RCC 7860 (cell line): ENCODE measurements at regions not wholly inside any gene's neighbourhood (a gene's known extent, or its start where the extent isn't known, plus 50 kb on each side); places are given as distances from the start of the nearest gene placed in this dataset.
A peak's percentile ranks its signal among the peaks of the same experiment; 100 is the strongest.
"Not testable (repeated sequence)": the region's sequence is repeated elsewhere in the genome, so short reads cannot be mapped to it uniquely, and the experiment has no call there.

ENCODE experiments used
- DNase-seq: peaks from one replicate; pipeline ENCODE4 v3.0.0-alpha.2; 2015; ENCODE audit warnings: low spot score
- FAIRE-seq: peaks from 2 replicates; lab custom pipeline; 2012; peaks lifted over from hg19 to GRCh38; lab: Jason Lieb, UNC

GRCh38 chr5:57665146-57665936 lies 182.7 kb upstream of the ACTBL2 start:
- DNase-seq (no peak), FAIRE-seq (no peak)

GRCh38 chr5:57664700-57665099 lies 182.1 kb upstream of the ACTBL2 start:
- FAIRE-seq = no peak
- DNase-seq = no peak

DNA sequence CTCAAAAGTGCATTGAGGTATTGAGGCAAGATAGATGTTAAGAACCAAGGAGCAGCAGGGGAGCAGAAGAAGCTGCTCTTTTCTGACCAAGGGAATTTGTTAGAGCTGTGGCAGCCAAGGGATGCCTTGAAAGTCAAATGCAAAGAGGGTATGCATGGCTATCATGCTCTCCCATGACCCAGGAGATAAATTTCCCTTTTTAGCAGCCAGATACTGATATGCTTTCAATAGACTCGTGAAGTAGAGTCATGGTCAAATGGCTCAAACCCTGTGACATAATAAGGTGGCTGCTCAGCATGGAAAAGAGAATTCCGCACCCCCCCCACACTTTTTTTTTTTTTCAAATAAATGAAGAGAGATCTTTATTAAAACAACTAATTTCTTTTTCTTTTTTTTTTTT lies 180.9 kb upstream of the ACTBL2 start:
- DNase-seq (no peak), FAIRE-seq (no peak)

DNA sequence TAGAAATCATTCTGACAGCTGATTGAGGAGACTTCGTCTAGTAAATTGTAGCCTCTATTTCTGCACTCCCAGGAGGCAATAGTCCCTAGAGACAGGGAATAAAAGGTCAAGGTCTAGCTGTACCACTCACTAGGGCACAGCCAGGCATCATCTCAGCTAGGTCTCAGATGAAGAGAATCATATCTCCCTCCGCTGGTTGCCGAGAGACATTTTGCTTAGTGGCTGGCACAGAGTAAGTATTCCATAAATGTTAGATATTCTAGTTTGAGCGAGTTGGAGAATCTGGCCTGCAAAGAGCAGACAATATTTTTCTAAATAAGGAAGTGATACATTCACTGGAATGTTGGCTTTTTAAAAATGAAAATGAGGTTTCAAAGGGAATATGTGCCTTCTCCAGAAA lies 180.4 kb upstream of the ACTBL2 start:
- FAIRE-seq = no peak

GRCh38 chr5:57659886-57660285 lies 177.3 kb upstream of the ACTBL2 start:
- DNase-seq (no peak), FAIRE-seq (no peak)

More for the DNA sequence above, 180.4 kb upstream of the ACTBL2 start:
- DNase-seq = no peak

DNA sequence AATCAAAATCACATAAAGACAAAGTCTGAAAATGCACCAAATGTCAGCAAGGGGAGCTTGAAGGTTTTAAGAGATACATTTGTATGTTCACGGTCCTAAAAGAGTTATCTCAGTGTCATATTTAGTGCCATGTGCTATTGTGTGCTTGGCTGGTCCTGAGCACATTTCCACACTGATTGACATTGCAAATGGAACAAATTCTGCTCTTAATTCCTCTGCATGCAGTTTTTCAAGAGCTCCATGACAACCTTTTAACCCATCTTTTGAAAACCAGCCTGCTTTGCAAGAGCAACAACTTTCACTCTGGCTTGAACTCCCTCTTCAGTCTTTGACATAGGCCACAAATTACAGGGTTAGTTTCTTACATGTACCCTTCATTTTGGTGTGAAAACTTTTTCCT lies 175.4 kb upstream of the ACTBL2 start:
- no peak for DNase-seq
- no peak for FAIRE-seq

DNA sequence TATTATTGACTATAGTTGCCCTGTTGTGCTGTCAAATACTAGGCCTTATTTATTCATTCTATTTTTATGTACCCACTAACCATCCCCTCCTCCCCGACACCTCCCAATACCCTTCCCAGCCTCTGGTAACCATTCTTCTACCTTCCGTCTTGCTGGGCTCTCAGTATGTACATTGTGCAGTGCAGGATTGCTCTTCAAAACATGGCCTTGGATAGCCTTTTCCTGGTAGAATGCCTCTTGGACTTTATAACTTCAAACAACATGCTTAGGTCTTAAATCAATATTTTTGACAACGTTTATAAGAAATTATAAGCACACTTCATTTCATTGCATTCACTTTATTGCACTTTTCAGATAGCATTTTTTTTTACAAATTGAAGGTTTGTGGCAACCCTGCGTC lies 172.6 kb upstream of the ACTBL2 start:
- DNase-seq = no peak
- FAIRE-seq = no peak

DNA sequence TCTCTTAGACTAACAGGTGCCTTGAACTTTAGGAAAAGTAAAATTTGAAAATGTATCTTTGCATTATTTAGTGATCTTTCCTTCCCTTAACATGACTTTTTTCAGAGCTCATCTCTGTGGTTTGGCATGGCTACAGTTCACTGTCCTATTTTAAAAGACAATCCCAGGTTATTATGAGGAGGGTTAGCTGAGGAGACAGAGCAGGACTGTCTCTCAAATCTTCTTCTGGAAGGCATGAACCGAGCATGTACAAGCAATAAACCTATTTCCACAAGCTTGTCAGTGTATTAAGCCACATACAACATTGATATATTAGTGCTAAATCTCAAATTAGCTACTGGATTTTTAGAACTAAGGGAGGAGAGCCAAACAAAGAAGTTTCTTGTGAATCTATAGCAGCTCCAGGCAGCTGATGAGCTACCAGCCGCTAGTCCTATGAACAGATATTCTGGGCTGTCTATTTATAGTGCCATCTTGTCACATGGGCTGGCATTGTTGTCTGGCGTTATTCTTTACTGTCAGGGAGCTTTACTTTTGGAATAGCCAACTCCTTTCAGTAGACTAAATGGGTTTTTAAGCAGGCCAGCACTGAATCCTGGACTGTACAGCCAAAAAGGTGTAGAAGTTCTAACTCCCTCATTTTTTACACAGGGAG lies 171.2 kb upstream of the ACTBL2 start:
- FAIRE-seq = no peak

DNA sequence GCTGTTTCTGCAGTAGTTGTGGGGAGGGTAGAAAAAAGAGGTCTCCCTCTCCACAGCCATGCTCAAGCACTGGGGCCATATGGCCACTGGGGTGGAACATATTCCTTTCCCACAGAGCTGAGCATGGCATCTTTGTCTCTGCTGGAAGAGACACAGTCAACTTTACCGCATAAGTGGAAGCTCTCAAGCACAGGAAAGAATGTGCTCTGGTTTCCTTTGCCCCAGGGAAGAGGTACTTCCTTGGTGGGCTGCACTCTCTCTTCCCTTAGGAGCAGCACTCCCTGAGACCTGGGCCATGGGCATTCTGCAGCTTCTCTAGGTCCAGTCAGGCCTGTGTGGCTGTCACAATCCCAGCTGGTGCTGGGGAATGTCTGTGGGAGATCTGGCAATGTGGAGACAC lies 168.5 kb upstream of the ACTBL2 start:
- DNase-seq (no peak), FAIRE-seq (no peak)

More for the DNA sequence above, 171.2 kb upstream of the ACTBL2 start:
- no peak for DNase-seq

GRCh38 chr5:57650360-57651069 lies 167.9 kb upstream of the ACTBL2 start:
- no peak for FAIRE-seq
- peak; percentile 57 for DNase-seq

GRCh38 chr5:57642698-57643097 lies 160.1 kb upstream of the ACTBL2 start:
- DNase-seq (no peak), FAIRE-seq (no peak)

DNA sequence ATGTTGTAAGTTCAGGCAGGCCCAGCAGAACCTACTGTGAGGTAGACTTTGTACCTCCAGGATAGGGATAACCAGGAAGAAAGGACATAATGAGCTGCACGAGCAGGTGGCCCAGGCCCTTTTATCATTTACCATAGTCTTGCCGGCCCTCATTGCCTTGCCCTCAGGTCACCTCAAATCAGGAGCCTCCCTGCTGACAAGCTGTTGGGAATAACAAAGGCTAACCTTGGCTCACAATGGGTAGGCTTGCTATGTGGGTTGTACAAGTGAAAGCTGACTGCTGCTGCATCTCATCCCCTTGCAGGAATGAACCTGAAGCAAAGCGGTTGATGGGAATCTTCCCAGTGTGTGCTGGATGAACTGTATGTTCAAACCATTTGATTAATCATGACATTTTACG lies 159.5 kb upstream of the ACTBL2 start:
- DNase-seq (no peak), FAIRE-seq (no peak)

- FAIRE-seq (no peak), DNase-seq (no peak)
Measured at GRCh38 chr5:57635146-57635777, 152.7 kb upstream of the ACTBL2 start.

- no peak for DNase-seq
- no peak for FAIRE-seq
Measured at GRCh38 chr5:57632937-57633336, 150.3 kb upstream of the ACTBL2 start.

- not testable (repeated sequence) for FAIRE-seq, DNase-seq
Measured at GRCh38 chr5:57631139-57631538, 148.5 kb upstream of the ACTBL2 start.

- DNase-seq (no peak), FAIRE-seq (no peak)
Measured at GRCh38 chr5:57627661-57628060, 145.1 kb upstream of the ACTBL2 start.

GRCh38 chr5:57626703-57627102 lies 144.1 kb upstream of the ACTBL2 start:
- DNase-seq (no peak), FAIRE-seq (no peak)

- FAIRE-seq = no peak
- DNase-seq = no peak
Measured at GRCh38 chr5:57621624-57622023, 139.0 kb upstream of the ACTBL2 start.

DNA sequence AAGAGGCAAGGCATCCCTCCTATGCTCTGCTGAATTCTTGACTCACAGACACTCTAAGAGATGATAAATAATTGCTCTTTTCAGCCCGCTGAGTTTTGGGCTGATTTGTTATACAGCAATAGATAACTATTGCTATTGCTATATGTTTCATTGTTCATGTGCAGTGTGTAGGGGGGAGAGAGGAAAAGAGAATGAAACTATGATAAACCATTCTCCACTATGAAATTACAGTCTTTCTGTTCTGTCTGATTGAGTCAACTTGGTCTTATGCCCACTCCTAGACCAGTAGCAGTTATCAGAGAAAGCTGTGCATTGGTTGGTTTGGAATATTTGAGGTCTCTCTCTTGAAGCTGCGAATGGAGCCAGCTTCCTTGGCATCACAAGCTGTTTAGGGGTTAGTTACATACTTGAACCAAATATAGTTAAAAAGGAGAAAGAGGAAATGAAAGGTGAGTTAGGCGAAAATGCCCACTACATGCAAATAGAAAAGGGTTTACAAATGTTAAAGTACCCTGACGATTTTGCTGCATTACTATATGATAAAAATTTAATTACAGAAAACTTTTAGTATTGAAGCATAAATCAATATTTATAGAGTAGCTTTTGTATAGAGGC lies 136.3 kb upstream of the ACTBL2 start:
- no peak for FAIRE-seq
- DNase-seq = no peak

DNA sequence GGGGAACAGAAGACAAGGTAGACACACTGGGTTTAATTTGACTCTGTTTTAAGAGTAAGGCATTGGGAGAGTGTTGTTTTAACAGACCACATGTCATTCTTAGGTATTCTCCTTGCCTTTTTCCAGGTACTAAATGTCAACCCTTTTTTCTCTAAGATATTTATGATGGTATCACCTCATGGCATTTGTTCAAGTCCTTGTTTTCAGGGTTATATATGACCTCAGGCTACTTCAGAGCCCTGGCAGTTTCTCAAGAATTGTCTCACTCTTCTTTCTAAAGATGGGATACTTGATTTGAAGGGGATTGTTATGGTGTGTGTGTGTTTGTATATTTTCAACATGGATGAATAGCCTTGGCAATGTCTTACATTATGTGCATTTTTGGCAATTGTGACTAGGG lies 131.1 kb upstream of the ACTBL2 start:
- no peak for DNase-seq
- no peak for FAIRE-seq

DNA sequence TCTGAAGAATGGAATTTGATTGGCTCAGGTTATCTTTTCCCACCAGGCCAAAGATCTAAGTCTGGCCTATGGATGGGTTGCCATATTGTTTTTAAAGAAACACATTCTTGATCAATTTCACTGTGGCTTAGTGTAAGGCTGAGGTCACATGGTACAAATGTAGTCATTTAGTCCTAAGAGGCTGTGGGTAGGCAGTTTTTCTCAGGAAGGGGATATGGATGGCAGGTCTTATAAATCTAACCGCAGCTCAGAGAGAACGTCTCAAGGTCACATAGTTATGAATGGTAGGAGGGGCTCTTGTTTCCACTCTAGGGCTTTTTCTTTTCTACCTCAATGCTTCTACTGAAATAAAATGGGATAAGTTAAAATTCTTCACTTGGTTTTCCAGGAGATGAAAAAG lies 128.6 kb upstream of the ACTBL2 start:
- FAIRE-seq (no peak), DNase-seq (no peak)
